ENCODE measurements at regions not wholly inside any gene's neighbourhood (a gene's known extent, or its start where the extent isn't known, plus 50 kb on each side); places are given as distances from the start of the nearest gene placed in this dataset.

DNA sequence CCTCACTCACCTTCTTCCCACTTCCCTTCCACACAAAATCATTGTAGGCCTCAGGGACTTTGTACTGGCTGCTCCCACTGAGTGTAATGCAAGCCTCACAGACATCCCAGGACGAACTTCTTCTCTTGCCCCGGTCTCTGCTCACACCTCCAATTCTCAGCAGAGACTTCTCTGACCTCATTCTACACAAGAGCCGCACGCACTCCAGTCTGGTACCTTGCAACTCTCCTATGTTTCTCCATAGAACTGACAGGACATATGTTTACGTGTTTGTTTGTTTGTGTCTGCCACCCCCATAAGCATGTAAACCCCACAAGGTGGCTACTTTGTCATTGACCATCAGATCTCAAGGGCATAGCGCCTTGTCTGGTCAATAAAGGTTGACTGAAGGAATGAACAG lies 350.8 kb downstream of the AJAP1 start:
- DNase-seq (ENCODE audit: low read depth), result no peak

DNA sequence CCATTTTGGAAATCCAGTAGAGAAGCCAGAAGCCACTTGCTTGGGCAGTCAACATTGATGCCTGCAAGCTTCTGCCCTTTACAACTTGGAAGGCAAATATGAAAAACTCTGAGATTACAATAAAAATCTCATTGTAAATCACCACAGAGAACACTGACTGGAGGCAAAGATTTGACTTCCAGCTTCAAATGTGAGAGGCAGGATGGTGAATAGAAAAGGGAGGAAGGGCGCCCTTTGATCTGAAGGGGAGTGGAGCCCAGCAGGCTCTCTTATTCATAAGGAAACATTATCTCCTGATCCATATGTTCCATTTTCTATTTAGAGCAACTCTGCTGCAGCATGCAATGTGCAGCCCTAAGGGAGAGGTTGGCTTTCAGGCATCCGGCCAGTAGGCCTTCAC lies 348.3 kb downstream of the AJAP1 start:
- DNase-seq (ENCODE audit: low read depth), result no peak

DNA sequence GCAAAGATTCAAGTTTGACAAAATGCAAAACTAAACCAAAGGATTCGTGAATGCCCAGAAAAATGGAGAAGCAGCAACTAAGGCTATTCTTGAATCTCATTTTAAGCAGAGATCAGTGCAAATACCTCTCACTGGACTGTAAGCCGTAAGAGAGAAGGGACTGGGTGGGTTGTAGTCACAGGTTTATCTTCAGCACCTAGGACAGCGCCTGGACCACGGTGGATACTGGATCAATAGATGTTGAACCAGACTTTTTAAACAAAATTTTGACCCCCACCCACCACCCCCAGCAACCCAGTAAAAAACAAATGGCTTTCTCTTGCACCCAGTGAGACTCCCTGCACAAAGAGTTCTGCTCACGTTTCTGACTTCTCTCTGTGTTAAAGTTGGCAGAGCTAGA lies 347.1 kb downstream of the AJAP1 start:
- DNase-seq (ENCODE audit: low read depth), result no peak

DNA sequence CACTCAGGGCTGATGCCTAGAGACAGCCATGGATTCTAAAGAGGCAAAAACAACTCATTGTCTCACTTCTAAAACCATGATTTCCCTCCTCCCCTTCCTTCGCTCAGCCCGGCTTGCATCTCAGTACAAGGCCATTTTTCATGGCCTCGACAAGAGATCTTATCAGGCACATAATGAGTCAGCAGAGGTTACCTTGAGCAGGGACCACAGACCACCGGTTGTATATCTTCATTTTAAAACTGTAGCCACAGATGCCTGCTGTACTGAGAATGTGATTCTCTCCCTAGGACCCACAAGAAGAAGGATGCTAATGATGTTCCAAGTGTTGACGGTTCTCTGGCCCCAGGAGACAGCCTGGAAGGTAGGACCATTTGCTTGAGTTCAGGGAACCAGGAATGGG lies 331.9 kb downstream of the AJAP1 start:
- no peak for DNase-seq (ENCODE audit: low read depth)

DNA sequence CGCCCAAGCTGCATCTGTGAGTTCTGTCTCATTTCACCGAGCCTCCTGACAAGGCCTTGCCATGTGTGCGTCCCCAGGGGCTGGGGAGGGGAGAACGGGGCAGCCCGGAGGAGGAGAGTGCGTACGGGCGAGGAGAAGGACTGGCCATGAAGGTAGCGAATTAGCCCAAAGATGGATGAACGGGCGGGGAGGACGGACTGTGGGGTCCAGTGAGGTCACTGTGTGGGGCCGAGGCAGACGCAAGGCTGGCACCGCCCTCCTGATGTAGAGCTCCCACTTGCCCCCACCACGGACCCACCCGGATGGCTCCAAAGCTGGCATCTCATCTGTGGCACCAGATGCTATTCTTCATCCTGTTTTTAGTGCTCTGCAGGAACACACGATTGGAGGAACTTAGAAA lies 330.4 kb downstream of the AJAP1 start:
- no peak for DNase-seq (ENCODE audit: low read depth)

DNA sequence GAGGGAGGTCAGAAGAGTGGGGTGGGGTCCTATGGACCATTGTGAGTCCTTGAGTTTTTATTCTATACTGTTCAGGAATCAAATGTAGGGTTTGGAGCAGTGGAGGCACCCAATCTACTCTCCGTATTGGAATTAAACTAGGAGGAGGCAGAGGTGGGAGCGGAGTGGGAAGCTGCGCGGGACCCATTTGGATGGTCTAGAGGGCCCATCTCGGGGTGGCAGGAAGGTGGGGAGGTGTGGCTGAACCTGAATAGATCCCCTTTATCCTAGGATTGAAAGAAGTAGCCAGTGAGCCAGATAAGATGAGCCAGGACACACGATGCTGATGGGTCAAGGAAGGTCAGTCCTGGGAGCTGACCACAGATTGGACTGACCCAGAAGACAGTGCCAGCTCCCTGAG lies 325.8 kb downstream of the AJAP1 start:
- no peak for DNase-seq (ENCODE audit: low read depth)

DNA sequence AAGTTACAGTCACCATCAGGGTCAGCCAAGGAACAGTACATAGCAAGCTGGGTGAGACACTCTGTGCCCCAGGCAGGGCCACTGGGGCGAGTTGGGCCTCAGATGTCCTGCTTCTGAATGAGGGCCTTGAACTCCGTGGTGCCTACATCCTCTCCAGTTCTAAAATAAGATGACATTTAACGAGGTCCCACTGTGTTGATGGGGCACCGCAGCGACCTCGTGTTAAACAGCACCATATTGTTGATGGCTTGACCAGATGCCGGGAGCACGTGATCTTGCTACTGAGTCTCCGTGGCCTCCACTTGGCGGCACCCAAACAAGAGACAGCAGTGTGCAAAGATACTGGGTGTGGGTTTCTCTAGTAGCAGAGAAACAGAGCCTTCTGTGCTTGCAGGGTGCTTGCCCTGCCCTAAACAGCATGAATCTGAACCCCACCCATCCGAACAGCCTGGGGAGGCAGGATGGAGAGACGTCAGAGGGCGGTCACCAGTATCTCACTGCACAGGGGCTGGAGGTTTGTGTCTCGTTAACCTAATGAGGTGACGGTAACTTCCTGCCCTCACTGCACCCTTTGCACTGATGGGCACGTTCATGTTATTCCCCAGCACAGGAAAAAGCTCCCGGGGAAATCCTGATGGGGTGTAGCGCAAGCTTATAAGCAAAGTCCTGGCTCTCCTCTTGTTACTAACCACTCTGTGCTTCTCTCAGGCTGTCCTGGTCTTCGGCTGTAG lies 324.4 kb downstream of the AJAP1 start:
- no peak for DNase-seq (ENCODE audit: low read depth)

DNA sequence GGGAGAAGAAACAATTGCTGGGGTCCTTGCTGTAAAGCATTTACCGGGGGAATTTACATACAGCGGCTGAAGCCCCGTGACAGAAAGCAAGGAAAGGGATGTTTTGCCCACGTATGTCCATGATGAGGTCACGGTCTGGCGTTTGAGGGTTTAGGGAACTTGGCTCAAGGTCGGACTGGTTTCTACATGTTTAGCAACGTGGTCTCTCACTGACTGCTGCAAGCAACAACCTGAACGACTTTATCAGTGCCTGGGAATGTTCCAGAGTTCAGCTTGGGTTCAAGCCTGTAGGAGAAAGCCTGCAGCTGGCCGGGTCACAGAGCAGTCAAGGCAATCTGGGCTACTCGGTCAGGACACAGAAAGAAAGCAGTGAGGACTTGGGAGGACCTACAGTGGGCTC lies 323.3 kb downstream of the AJAP1 start:
- no peak for DNase-seq (ENCODE audit: low read depth)

DNA sequence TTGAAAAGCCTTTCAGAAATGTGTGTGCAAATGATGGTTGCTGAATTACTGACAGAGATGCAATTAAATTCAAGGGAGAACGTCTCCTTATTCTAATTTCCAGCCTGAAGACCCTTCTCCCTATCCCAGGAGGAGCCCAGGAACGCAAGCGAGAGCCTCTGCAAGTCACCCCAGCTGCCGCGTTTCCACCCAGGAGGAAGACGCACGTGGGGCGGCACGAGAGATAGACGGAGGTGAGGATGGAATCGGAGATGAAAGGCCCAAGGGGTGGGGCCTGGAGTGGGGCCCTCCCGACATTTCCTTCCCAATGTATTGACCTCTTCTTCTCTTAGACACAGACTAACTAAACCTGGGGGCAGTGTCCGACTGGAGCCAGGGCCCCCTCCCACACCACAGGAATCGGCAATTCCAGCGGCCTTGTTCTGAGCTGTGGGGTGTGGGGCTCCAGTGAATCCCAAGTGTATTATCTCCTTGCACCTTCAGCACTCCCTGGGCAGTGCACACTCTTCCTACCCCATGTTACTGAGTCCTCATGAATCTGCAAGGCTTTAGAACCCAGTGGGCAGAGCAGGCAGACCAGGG lies 322.5 kb downstream of the AJAP1 start:
- DNase-seq (ENCODE audit: low read depth), result no peak

DNA sequence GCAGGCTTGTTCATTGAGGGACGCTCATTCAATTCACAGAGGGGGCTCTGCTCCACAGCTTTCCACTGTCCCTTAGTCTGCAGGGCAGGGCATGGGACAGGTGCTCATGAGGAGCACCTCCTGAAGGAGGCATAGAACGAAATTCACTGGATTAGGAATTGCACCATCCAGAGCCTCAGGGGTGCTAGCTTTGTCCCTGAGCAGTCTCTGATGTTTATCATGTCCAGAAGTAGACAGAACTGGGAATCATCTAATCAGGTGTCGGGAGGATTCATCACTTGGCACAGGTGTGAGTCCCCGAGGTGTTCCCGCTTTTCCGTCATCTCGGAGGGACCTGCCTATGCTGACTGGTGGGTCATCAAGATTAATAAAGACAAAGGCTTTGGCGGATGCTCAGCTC lies 321.4 kb downstream of the AJAP1 start:
- DNase-seq (ENCODE audit: low read depth), result no peak

DNA sequence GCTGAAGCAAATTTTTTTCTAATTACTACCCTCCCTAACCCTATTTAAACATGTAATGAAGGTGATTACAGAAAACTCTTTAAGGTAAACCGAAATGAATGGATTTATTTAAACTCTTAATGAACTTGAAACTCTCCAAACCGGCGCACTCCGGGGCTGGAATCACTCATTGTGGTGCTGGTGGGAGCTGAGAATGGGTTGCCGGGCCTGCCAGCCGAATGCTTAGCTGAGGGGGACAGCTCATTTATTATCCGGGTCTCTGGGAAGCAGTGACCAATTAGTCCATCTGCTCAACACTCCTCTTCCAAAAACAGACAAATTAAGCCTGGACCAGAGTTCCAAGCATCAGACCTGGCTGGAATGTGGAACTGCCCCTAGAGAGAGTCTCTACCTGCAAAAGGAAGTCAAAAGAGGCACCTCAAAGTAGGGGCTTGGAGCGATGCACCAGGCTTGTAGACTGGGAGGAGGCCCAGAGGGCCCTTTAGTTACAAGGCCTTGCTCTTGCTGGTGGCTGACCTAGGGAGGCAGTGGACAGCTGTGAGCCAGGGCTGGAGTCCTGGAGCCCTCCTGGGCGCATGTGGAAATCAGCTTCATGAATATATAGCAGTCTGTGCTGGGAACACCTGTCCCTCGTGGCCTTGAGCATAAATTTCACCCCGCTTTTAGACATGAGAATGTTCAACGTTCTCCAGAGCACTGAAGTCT lies 320.7 kb downstream of the AJAP1 start:
- no peak for DNase-seq (ENCODE audit: low read depth)

DNA sequence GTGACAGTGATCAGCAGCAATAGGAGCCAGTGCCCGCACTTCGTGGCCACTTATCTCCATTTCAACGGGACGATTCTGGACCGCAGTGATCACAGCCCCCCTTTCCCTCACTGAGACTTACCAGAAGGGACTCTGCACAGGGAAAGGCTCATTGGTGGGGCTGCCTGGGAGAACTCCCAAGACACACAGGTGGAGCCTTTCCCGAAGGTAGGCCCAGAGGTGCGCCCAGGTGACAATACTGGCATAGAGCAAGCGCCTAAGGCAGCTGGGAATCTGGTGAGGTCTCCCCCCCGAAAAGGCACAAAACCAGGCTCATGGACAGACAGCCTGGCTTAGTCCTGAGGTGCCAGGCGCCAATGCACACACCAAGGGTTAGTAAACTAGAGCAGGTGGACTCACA lies 318.9 kb downstream of the AJAP1 start:
- no peak for DNase-seq (ENCODE audit: low read depth)

DNA sequence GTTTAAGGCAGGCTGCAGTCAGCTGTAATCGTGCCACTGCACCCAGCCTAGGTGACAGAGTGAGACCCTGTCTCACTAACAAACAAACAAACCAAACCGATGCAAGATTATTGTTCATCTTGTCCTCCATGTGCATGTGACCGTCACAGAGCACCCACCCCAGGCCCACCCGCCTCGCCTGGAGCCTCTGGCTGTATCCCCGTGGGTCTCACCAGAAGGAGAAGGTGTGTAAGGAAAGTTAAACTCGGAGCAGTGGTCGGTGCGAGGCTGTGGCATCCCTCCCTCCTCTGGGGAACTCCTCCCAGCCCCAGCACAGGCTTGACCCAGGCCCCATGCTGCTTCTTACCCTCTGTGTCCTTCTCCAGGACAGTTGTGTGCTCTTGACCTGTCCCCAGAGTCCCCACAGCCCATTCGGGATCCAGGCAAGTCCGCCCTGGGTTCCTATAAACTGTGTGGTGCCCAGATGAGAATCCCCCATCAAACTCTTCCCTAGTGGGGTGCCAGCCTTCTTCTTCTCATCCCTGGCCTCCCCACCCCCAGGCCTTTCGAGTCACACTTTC lies 318.4 kb downstream of the AJAP1 start:
- no peak for DNase-seq (ENCODE audit: low read depth)

DNA sequence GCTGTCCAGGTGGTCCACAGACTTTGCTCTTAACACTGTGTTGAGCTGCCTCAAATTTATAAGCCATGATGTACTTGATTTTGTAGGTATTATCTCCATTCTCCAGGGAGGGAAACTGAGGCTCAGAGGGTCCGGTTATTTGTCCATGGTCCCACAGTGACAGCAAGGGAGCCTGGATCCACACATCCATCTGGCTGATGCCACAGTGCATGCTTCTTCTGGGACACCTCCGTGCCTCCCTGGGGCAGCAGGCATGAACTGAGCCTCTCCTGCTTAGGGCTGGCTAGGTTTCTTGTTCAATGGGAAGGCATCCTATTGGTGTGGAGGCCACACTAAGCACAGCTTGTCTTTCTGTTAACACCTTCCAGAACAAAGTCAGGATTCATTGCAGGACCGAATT lies 317.3 kb downstream of the AJAP1 start:
- no peak for DNase-seq (ENCODE audit: low read depth)

DNA sequence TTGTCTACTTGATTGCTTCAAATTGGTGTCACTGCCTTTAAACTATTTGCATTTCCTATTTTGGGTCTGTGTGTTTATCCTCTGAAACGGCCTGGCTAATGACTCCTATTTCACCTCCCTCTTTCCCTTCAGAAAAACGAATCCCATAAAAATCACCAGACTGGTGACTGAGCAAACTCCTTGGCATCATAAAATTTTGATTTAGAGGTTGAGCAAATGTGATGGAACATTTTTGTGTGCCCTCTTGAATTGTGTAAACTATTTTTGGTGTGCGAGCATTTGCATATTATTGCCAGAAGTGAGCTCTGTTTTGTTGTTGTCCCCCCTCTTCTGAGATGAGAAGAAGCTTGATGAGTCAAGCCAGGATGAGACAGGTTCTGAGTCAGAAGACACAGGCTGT lies 316.1 kb downstream of the AJAP1 start:
- DNase-seq (ENCODE audit: low read depth), result no peak

DNA sequence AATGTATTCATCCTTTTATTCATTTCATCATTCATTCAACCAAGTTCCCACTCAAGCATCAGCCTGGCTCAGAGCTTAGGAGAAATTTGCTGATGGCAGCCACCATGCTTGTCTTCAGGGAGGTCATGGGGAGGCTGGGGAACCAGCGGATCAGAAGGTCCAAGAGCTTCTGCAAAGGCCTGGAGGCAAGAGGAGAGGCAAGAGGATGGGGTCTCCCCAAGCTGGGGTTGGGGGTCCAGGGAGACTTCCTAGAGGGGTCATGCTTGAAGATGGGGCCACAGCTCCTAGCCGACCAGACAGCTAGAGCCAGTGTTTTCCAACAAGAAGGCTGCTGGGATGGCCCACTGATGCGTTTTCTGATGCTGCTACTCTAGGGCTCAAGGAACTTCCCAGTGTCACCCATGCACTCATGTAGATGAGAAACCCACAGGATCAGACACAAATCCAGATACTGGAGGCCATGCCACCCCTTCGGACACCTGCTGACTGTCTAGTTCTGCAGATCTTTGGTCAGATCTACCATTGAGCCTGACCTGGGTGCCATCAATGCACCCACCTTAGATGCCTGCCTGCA lies 315.2 kb downstream of the AJAP1 start:
- no peak for DNase-seq (ENCODE audit: low read depth)

DNA sequence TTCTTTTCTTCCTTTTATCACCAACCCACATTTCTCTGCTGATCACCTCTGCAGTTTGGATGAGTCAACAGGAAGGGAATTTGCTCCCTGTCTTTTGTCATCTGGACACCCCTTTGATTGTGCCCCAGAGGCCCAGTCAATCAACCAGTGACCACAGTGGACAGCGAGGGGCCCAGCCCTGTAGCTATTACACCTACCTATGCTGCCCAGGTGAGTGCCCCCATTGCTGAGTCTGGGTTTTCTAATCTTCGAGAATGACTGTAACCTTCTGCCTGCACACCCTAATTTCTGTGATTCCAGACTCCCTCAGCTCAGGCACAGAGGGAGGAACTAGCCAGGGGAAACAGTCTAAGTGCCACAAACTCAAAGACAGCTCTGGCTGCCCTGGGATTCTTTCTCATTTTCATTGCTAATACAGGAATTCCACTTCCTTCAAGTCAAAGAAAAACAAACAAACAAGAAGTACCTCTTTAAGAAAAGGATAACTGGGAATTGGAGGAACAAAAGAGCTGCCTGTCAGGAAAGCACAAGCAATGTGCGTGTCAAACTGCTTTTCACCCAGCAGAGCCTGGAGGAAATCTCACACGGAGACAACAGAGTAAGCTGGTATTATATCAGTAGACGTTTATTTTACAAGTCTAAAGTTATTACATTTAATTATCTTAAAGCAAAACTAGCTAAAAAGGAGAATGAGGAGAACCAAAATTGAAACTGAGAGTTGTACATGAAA lies 311.1 kb downstream of the AJAP1 start:
- peak; percentile 2 for DNase-seq (ENCODE audit: low read depth)

DNA sequence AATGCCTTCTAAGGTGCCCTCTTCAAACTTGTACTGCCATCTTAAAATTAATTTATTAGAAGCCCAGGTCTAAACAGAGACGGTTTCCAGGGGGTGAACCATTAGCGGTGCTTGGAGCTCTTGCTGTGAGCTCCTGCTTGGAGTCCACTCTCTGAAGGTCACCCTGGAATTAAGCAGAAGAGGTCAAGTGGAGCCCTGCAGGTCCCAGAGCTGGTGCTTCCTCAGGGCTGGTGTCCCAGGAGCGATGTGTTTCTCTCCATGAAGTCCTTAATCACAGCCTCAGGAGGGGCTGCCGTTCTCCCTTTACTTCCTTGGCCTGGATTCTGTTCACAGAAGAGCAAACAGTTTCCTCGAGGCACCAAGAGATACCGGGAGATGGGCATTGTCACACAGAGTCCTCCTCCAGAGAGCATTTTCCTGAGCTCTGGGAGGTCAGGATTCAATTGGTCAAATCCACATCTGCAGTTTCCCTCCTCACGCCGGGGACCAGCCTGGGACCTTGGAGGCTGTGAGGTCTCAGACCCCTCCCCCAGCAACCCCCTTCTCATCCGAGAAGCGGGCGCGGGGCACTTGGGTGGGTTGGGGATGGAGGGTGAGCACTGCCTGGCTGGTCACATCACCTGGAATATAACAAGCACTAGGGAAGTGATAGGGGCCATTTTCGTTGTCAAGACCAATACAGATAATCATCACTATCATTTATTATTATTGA lies 310.4 kb downstream of the AJAP1 start:
- no peak for DNase-seq (ENCODE audit: low read depth)

DNA sequence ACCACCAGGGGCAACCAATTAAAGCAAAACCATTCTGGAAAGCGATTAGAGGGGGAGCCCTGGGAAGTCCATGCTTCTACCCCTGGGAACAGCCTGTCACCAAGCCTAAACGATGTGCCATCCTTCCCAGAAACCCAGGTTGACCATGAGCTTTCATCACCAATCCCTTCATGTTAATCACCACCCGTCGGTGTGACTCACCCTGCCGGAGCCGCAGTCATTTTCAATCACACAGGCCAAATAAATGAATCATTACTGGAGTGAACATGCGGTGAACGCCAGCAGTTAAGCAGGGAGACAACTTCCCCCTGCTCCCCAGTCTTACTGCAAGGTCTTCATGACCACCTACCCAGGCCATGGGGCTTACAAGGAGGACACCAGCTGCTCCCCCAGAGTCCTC lies 308.8 kb downstream of the AJAP1 start:
- peak; percentile 77 for DNase-seq (ENCODE audit: low read depth)

DNA sequence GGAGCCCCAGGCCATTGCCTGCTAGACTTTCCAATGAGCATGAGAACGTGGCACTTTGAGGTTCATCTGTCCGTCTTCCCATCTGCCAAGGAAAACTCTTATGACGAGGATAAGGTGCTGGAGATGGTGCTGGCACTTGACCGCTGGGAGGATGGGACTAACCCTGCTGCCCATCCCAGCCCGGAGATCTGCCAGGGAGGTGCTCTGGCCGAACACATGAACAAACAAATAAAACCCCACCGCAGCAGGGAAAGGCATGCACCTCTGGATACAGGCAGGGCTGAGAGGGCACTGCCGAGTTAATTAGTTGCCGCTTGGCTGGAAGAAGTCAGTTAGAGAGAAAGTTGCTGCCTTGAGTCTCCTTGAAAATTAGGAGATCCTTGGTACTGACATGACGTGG lies 308.4 kb downstream of the AJAP1 start:
- DNase-seq (ENCODE audit: low read depth), result peak; percentile 54

DNA sequence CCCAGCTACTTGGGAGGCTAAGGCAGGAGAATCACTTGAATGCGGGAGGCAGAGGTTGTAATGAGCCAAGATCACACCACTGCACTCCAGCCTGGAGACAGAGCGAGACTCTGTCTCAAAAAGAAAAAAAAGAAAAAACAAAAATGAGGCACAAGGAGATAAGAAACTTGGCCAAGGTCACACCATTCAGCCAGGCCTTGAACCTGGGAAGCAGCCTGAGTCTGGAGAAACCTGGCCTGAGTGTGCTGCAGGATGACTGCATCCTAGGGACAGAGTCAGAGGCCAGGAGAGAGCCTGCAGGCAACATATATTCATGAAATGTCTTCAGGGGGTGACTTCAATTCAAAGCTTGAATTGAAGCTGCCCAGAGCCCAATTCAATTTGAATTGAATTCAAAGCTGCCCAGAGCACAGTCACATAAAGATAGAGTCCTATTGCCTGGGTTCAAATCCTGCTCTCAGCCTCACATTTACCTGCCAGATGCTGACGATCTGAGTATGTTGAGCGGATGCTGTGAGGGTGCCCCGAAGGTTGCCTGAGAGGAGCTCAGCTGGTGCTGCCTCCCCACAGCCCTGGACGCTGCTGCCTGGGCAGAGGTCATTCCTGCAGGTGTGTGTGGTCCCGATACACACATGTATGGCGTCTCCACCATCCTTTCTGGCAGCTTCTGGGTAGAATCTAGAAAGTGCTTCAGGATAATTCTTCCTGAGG lies 307.7 kb downstream of the AJAP1 start:
- DNase-seq (ENCODE audit: low read depth), result no peak

Measured in renal cortical epithelial cell (primary cell).